PC-3 (cell line): ENCODE measurements at regions not wholly inside any gene's neighbourhood (a gene's known extent, or its start where the extent isn't known, plus 50 kb on each side); places are given as distances from the start of the nearest gene placed in this dataset.

Experiments
- EZH2 ChIP-seq: fragments of 300-600 bp; sonication (generic); IDR thresholded peaks from one replicate; pipeline ENCODE4 v1.6.1; 2017; ENCODE audit warnings: antibody characterized with exemption, mild to moderate bottlenecking, low read length; ENCODE audit not compliant: unreplicated experiment
- EZH2phosphoT487 ChIP-seq: fragments of 300-600 bp; sonication (generic); IDR thresholded peaks from 2 replicates; pipeline ENCODE4 v1.6.1; 2018; ENCODE audit warnings: mild to moderate bottlenecking, antibody characterized with exemption, low read length, borderline replicate concordance
- TF ChIP-seq, protein P1 (sequence below): fragments of 300-600 bp; sonication (generic); conservative IDR thresholded peaks from 2 replicates; pipeline ENCODE4 v1.5.1; 2017; ENCODE audit warnings: antibody characterized with exemption, low read depth, mild to moderate bottlenecking, low read length

DNA sequence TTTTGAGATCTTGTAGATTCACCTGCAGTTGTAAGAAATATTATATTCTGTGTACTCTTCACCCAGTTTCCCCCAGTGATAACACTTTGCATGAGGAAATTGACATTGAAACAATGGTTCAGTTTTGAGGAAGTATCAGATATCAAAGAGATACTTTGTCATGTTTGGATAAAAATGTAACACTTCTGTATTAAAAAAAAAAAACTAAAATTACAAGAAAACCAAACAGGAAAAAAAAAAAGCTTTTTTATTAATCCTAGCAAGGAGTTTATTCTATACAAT, 204.0 kb downstream of the ARL4C start:
- TF ChIP-seq EZH2phosphoT487 (no peak), EZH2 (no peak)
- TF ChIP-seq, protein P1, sequence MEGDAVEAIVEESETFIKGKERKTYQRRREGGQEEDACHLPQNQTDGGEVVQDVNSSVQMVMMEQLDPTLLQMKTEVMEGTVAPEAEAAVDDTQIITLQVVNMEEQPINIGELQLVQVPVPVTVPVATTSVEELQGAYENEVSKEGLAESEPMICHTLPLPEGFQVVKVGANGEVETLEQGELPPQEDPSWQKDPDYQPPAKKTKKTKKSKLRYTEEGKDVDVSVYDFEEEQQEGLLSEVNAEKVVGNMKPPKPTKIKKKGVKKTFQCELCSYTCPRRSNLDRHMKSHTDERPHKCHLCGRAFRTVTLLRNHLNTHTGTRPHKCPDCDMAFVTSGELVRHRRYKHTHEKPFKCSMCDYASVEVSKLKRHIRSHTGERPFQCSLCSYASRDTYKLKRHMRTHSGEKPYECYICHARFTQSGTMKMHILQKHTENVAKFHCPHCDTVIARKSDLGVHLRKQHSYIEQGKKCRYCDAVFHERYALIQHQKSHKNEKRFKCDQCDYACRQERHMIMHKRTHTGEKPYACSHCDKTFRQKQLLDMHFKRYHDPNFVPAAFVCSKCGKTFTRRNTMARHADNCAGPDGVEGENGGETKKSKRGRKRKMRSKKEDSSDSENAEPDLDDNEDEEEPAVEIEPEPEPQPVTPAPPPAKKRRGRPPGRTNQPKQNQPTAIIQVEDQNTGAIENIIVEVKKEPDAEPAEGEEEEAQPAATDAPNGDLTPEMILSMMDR = no peak
